ENCODE measurements at regions not wholly inside any gene's neighbourhood (a gene's known extent, or its start where the extent isn't known, plus 50 kb on each side); places are given as distances from the start of the nearest gene placed in this dataset.

DNA sequence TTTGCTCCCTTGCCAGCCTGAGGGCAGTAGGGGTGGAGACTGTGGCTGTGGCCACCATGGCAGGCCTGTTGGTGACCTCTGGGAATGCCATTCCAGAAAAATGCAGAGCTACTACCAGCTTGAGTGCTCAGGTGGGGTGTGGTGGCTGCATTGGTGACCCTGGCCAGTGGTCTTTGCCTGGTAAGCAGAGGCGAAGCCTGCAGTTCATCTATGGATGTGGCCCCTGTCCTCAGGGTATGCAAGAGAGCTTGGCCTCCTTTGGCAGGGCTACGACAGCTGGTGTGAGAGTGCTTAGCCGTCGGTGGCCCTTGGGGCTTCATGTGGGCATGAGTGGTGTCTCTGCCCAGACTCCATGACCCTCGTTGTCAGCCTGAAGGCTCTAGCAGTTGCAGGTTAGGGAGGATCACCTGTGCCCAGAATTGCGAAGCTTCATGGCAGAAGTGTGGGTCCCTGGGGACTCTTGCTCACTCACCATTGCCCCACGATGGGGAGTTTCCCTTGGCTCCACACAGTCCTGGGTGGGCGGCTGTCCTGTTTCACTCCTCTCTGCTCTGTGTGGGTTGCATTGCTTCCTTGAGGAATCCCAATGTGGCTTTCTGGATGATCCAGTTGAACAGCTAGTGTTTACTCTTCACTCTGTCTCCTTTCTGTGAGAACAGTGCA lies 117.9 kb upstream of the CDH12 start:
- TF ChIP-seq, protein P1, sequence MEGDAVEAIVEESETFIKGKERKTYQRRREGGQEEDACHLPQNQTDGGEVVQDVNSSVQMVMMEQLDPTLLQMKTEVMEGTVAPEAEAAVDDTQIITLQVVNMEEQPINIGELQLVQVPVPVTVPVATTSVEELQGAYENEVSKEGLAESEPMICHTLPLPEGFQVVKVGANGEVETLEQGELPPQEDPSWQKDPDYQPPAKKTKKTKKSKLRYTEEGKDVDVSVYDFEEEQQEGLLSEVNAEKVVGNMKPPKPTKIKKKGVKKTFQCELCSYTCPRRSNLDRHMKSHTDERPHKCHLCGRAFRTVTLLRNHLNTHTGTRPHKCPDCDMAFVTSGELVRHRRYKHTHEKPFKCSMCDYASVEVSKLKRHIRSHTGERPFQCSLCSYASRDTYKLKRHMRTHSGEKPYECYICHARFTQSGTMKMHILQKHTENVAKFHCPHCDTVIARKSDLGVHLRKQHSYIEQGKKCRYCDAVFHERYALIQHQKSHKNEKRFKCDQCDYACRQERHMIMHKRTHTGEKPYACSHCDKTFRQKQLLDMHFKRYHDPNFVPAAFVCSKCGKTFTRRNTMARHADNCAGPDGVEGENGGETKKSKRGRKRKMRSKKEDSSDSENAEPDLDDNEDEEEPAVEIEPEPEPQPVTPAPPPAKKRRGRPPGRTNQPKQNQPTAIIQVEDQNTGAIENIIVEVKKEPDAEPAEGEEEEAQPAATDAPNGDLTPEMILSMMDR (IDR thresholded peaks at IDR 0.05; ENCODE audit: extremely low read depth in 1 of 2, insufficient read depth in 1 of 2, low read depth in 1 of 2, low read length in 2 of 2): no peak
- TF ChIP-seq EZH2 (IDR thresholded peaks at IDR 0.05; ENCODE audit: borderline replicate concordance, low read depth, low read length, severe bottlenecking): no peak
